Lower leg skin (tissue), 3 donors: ENCODE measurements at regions not wholly inside any gene's neighbourhood (a gene's known extent, or its start where the extent isn't known, plus 50 kb on each side); places are given as distances from the start of the nearest gene placed in this dataset.

ENCODE experiments used
- CTCF ChIP-seq, 3 donors: fragments of 450-650 bp; IDR thresholded peaks; one replicate each; pipeline ENCODE4 v1.5.1; 2016; ENCODE audit warnings: antibody characterized with exemption in 3 of 3, mild to moderate bottlenecking in 3 of 3, moderate library complexity in 2 of 3
- POLR2A ChIP-seq, 2 donors: fragments of 450-650 bp; IDR thresholded peaks; one replicate each; pipeline ENCODE4 v1.6.1; 2016 to 2017; ENCODE audit warnings: antibody characterized with exemption in 2 of 2, mild to moderate bottlenecking in 1 of 2, moderate library complexity in 1 of 2

GRCh38 chr6:14371530-14371929, 254.0 kb downstream of the CD83 start:
- TF ChIP-seq CTCF (IDR thresholded peaks at IDR 0.05) (no peak), POLR2A (IDR thresholded peaks at IDR 0.05) (no peak)
